NCI-H1417 (cell line): ENCODE measurements at regions not wholly inside any gene's neighbourhood (a gene's known extent, or its start where the extent isn't known, plus 50 kb on each side); places are given as distances from the start of the nearest gene placed in this dataset.

Experiments
- DNase-seq, 3 experiments: peaks; one replicate each; lab custom pipeline; 2025; lab: John Stamatoyannopoulos, UW

DNA sequence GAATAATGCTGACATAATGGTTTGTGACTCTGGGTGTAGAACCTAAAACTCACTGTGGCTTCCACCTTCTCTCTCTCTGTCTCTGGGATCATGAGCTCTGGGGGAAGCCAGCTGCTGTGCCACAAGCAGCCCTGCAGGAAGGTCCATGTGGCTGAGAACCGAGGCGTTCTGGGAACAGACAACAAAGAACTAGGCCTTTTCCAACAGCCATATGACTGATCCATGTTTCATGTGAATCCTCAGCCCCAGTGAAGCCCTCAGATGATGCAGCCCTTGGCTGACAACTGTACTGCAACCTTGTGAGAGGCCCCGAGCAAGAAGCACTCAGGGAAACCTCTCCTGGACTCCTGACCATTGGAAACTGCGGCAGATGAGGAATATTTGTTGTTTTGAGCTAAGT lies 56.6 kb downstream of the HLA-G start:
- DNase-seq = no peak

GRCh38 chr6:29886701-29887100 lies 55.6 kb upstream of the HLA-A start:
- no peak for DNase-seq

DNA sequence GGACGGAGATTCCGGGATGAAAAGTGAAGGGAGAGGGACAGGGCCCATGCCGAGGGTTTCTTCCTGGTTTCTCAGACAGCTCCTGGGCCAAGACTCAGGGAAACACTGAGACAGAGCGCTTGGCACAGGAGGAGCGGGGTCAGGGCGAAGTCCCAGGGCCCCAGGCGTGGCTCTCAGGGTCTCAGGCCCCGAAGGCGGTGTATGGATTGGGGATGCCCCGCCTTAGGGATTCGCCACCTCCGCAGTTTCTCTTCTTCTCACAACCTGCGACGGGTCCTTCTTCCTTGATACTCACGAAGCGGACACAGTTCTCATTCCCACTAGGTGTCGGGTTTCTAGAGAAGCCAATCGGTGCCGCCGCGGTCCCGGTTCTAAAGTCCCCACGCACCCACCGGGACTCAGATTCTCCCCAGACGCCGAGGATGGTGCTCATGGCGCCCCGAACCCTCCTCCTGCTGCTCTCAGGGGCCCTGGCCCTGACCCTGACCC lies 55.0 kb upstream of the HLA-A start:
- peak in 1 of 3 experiments; percentile 34 for DNase-seq

DNA sequence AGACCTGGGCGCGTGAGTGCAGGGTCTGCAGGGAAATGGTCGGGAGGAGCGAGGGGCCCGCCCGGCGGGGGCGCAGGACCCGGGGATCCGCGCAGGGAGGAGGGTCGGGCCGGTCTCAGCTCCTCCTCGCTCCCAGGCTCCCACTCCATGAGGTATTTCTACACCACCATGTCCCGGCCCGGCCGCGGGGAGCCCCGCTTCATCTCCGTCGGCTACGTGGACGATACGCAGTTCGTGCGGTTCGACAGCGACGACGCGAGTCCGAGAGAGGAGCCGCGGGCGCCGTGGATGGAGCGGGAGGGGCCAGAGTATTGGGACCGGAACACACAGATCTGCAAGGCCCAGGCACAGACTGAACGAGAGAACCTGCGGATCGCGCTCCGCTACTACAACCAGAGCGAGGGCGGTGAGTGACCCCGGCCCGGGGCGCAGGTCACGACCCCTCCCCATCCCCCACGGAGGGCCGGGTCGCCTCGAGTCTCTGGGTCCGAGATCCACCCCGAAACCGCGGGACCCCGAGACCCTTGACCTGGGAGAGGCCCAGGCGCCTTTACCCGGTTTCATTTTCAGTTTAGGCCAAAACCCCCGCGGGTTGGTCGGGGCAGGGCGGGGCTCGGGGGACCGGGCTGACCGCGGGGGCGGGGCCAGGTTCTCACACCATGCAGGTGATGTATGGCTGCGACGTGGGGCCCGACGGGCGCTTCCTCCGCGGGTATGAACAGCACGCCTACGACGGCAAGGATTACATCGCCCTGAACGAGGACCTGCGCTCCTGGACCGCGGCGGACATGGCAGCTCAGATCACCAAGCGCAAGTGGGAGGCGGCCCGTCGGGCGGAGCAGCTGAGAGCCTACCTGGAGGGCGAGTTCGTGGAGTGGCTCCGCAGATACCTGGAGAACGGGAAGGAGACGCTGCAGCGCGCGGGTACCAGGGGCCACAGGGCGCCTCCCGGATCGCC lies 54.2 kb upstream of the HLA-A start:
- DNase-seq = peak; percentile 3 to 64 (median 61)
